ENCODE measurements at regions not wholly inside any gene's neighbourhood (a gene's known extent, or its start where the extent isn't known, plus 50 kb on each side); places are given as distances from the start of the nearest gene placed in this dataset.
"Not testable (repeated sequence)": the region's sequence is repeated elsewhere in the genome, so short reads cannot be mapped to it uniquely, and the experiment has no call there.

GRCh38 chr4:66797608-66798007 lies 747.7 kb downstream of the CENPC start:
- Histone ChIP-seq H3K4me1 (ENCODE audit: control insufficient read depth, insufficient read depth, low read length, poor library complexity, severe bottlenecking) (no peaks in the 10 kb centered on the region), H3K9me3 (ENCODE audit: control insufficient read depth, low read length) (peaks cover 5% of the 10 kb centered on the region), H3K27ac (ENCODE audit: low read depth, low read length, severe bottlenecking) (no peak overlapping the region), H3K36me3 (ENCODE audit: control insufficient read depth, insufficient read depth, low read length) (no peaks in the 10 kb centered on the region), H3K4me3 (ENCODE audit: extremely low read depth, insufficient read depth, low read length, poor library complexity, severe bottlenecking) (no peak overlapping the region)
- no CpG with 5 or more reads among the region's 2 CpGs for WGBS, 2 experiments (ENCODE audit: insufficient coverage in 2 of 2)

GRCh38 chr4:66795724-66796123 lies 749.6 kb downstream of the CENPC start:
- whole genome bisulfite sequencing, 2 experiments (ENCODE audit: insufficient coverage in 2 of 2): 89 to 100% methylated on average over 2 of the region's 3 CpGs
- no peaks in the 10 kb centered on the region for H3K4me1 ChIP-seq (ENCODE audit: control insufficient read depth, insufficient read depth, low read length, poor library complexity, severe bottlenecking)
- no peaks in the 10 kb centered on the region for H3K9me3 ChIP-seq (ENCODE audit: control insufficient read depth, low read length)
- no peak overlapping the region for H3K27ac ChIP-seq (ENCODE audit: low read depth, low read length, severe bottlenecking)
- H3K36me3 ChIP-seq (ENCODE audit: control insufficient read depth, insufficient read depth, low read length): no peaks in the 10 kb centered on the region
- no peak overlapping the region for H3K4me3 ChIP-seq (ENCODE audit: extremely low read depth, insufficient read depth, low read length, poor library complexity, severe bottlenecking)

GRCh38 chr4:66794390-66795034 lies 750.8 kb downstream of the CENPC start:
- no peak overlapping the region for H3K4me3 ChIP-seq (ENCODE audit: extremely low read depth, insufficient read depth, low read length, poor library complexity, severe bottlenecking)
- H3K4me1 ChIP-seq (ENCODE audit: control insufficient read depth, insufficient read depth, low read length, poor library complexity, severe bottlenecking): no peaks in the 10 kb centered on the region
- no CpG with 5 or more reads among the region's 3 CpGs for WGBS, 2 experiments (ENCODE audit: insufficient coverage in 2 of 2)
- no peak overlapping the region for H3K27ac ChIP-seq (ENCODE audit: low read depth, low read length, severe bottlenecking)
- H3K9me3 ChIP-seq (ENCODE audit: control insufficient read depth, low read length): no peaks in the 10 kb centered on the region
- H3K36me3 ChIP-seq (ENCODE audit: control insufficient read depth, insufficient read depth, low read length): no peaks in the 10 kb centered on the region

- WGBS, 2 experiments (ENCODE audit: insufficient coverage in 2 of 2): 80 to 89% methylated on average over 1 to 2 of the region's 2 CpGs
- Histone ChIP-seq H3K4me3 (ENCODE audit: extremely low read depth, insufficient read depth, low read length, poor library complexity, severe bottlenecking) (no peak overlapping the region), H3K36me3 (ENCODE audit: control insufficient read depth, insufficient read depth, low read length) (no peaks in the 10 kb centered on the region), H3K27ac (ENCODE audit: low read depth, low read length, severe bottlenecking) (no peak overlapping the region), H3K4me1 (ENCODE audit: control insufficient read depth, insufficient read depth, low read length, poor library complexity, severe bottlenecking) (no peaks in the 10 kb centered on the region), H3K9me3 (ENCODE audit: control insufficient read depth, low read length) (no peaks in the 10 kb centered on the region)
Measured at GRCh38 chr4:66791686-66792085, 753.6 kb downstream of the CENPC start.

GRCh38 chr4:66785479-66785878 lies 759.8 kb downstream of the CENPC start:
- WGBS, 2 experiments (ENCODE audit: insufficient coverage in 2 of 2): 100% methylated on average over 1 of the region's 2 CpGs; no CpG with 5 or more reads in 1 of the 2 experiments
- H3K4me1 ChIP-seq (ENCODE audit: control insufficient read depth, insufficient read depth, low read length, poor library complexity, severe bottlenecking): no peaks in the 10 kb centered on the region
- no peaks in the 10 kb centered on the region for H3K36me3 ChIP-seq (ENCODE audit: control insufficient read depth, insufficient read depth, low read length)
- no peak overlapping the region for H3K4me3 ChIP-seq (ENCODE audit: extremely low read depth, insufficient read depth, low read length, poor library complexity, severe bottlenecking)
- H3K27ac ChIP-seq (ENCODE audit: low read depth, low read length, severe bottlenecking): no peak overlapping the region
- H3K9me3 ChIP-seq (ENCODE audit: control insufficient read depth, low read length): no peaks in the 10 kb centered on the region

GRCh38 chr4:66782751-66783150 lies 762.6 kb downstream of the CENPC start:
- H3K4me3 ChIP-seq (ENCODE audit: extremely low read depth, insufficient read depth, low read length, poor library complexity, severe bottlenecking); H3K9me3 ChIP-seq (ENCODE audit: control insufficient read depth, low read length); H3K36me3 ChIP-seq (ENCODE audit: control insufficient read depth, insufficient read depth, low read length); H3K27ac ChIP-seq (ENCODE audit: low read depth, low read length, severe bottlenecking); H3K4me1 ChIP-seq (ENCODE audit: control insufficient read depth, insufficient read depth, low read length, poor library complexity, severe bottlenecking): not testable (repeated sequence)
- WGBS, 2 experiments (ENCODE audit: insufficient coverage in 2 of 2): 95 to 97% methylated on average over 6 to 14 of the region's 18 CpGs

- WGBS, 2 experiments (ENCODE audit: insufficient coverage in 2 of 2): 100% methylated on average over 1 of the region's 2 CpGs; no CpG with 5 or more reads in 1 of the 2 experiments
- H3K27ac ChIP-seq (ENCODE audit: low read depth, low read length, severe bottlenecking): no peak overlapping the region
- no peaks in the 10 kb centered on the region for H3K9me3 ChIP-seq (ENCODE audit: control insufficient read depth, low read length)
- H3K36me3 ChIP-seq (ENCODE audit: control insufficient read depth, insufficient read depth, low read length): no peaks in the 10 kb centered on the region
- H3K4me1 ChIP-seq (ENCODE audit: control insufficient read depth, insufficient read depth, low read length, poor library complexity, severe bottlenecking): no peaks in the 10 kb centered on the region
- H3K4me3 ChIP-seq (ENCODE audit: extremely low read depth, insufficient read depth, low read length, poor library complexity, severe bottlenecking): no peak overlapping the region
Measured at GRCh38 chr4:66777097-66777496, 768.2 kb downstream of the CENPC start.

GRCh38 chr4:66769441-66769840 lies 775.9 kb downstream of the CENPC start:
- H3K4me1 ChIP-seq (ENCODE audit: control insufficient read depth, insufficient read depth, low read length, poor library complexity, severe bottlenecking): no peaks in the 10 kb centered on the region
- no peaks in the 10 kb centered on the region for H3K36me3 ChIP-seq (ENCODE audit: control insufficient read depth, insufficient read depth, low read length)
- H3K9me3 ChIP-seq (ENCODE audit: control insufficient read depth, low read length): no peaks in the 10 kb centered on the region
- H3K4me3 ChIP-seq (ENCODE audit: extremely low read depth, insufficient read depth, low read length, poor library complexity, severe bottlenecking): no peak overlapping the region
- no CpG with 5 or more reads among the region's 4 CpGs for WGBS, 2 experiments (ENCODE audit: insufficient coverage in 2 of 2)
- no peak overlapping the region for H3K27ac ChIP-seq (ENCODE audit: low read depth, low read length, severe bottlenecking)

GRCh38 chr4:66767442-66767841 lies 777.9 kb downstream of the CENPC start:
- no peaks in the 10 kb centered on the region for H3K36me3 ChIP-seq (ENCODE audit: control insufficient read depth, insufficient read depth, low read length)
- no peak overlapping the region for H3K4me3 ChIP-seq (ENCODE audit: extremely low read depth, insufficient read depth, low read length, poor library complexity, severe bottlenecking)
- H3K27ac ChIP-seq (ENCODE audit: low read depth, low read length, severe bottlenecking): no peak overlapping the region
- H3K4me1 ChIP-seq (ENCODE audit: control insufficient read depth, insufficient read depth, low read length, poor library complexity, severe bottlenecking): no peaks in the 10 kb centered on the region
- no peaks in the 10 kb centered on the region for H3K9me3 ChIP-seq (ENCODE audit: control insufficient read depth, low read length)
- WGBS, 2 experiments (ENCODE audit: insufficient coverage in 2 of 2): 60% methylated on average over 1 of the region's 1 CpG; no CpG with 5 or more reads in 1 of the 2 experiments

- no peak overlapping the region for H3K27ac ChIP-seq (ENCODE audit: low read depth, low read length, severe bottlenecking)
- no peaks in the 10 kb centered on the region for H3K4me1 ChIP-seq (ENCODE audit: control insufficient read depth, insufficient read depth, low read length, poor library complexity, severe bottlenecking)
- H3K36me3 ChIP-seq (ENCODE audit: control insufficient read depth, insufficient read depth, low read length): no peaks in the 10 kb centered on the region
- 67 to 80% methylated on average over 1 of the region's 1 CpG for WGBS, 2 experiments (ENCODE audit: insufficient coverage in 2 of 2)
- H3K4me3 ChIP-seq (ENCODE audit: extremely low read depth, insufficient read depth, low read length, poor library complexity, severe bottlenecking): no peak overlapping the region
- H3K9me3 ChIP-seq (ENCODE audit: control insufficient read depth, low read length): no peaks in the 10 kb centered on the region
Measured at GRCh38 chr4:66766557-66766956, 778.7 kb downstream of the CENPC start.

- WGBS, 2 experiments (ENCODE audit: insufficient coverage in 2 of 2): no CpG with 5 or more reads among the region's 2 CpGs
- H3K9me3 ChIP-seq (ENCODE audit: control insufficient read depth, low read length): no peaks in the 10 kb centered on the region
- H3K36me3 ChIP-seq (ENCODE audit: control insufficient read depth, insufficient read depth, low read length): no peaks in the 10 kb centered on the region
- H3K27ac ChIP-seq (ENCODE audit: low read depth, low read length, severe bottlenecking): no peak overlapping the region
- H3K4me1 ChIP-seq (ENCODE audit: control insufficient read depth, insufficient read depth, low read length, poor library complexity, severe bottlenecking): no peaks in the 10 kb centered on the region
- H3K4me3 ChIP-seq (ENCODE audit: extremely low read depth, insufficient read depth, low read length, poor library complexity, severe bottlenecking): no peak overlapping the region
Measured at GRCh38 chr4:66750273-66750672, 795.0 kb downstream of the CENPC start.

Data from mesodermal cell (in vitro differentiated cells).